Astrocyte (in vitro differentiated cells and primary cell): ENCODE measurements at regions not wholly inside any gene's neighbourhood (a gene's known extent, or its start where the extent isn't known, plus 50 kb on each side); places are given as distances from the start of the nearest gene placed in this dataset.

Experiments used
- DNase-seq: peaks from one replicate; pipeline ENCODE4 v3.0.0-alpha.2; 2010; ENCODE audit warnings: low read depth
- FAIRE-seq: peaks from 2 replicates; lab custom pipeline; 2011; peaks lifted over from hg19 to GRCh38; lab: Jason Lieb, UNC
- H2AFZ ChIP-seq: 2 replicates; pipeline ENCODE4 v1.6.0; 2012; ENCODE audit warnings: low read depth, low read length, inconsistent platforms
- H3K27ac ChIP-seq: 2 replicates; pipeline ENCODE4 v1.5.1; 2011; ENCODE audit warnings: low read depth, low read length, inconsistent platforms
- H3K27me3 ChIP-seq: 2 replicates; pipeline ENCODE4 v1.6.0; 2011; ENCODE audit warnings: low read length, inconsistent platforms; ENCODE audit not compliant: insufficient read depth
- H3K36me3 ChIP-seq: 2 replicates; pipeline ENCODE4 v1.5.1; 2011; ENCODE audit warnings: low read length, inconsistent platforms; ENCODE audit not compliant: insufficient read depth
- H3K4me1 ChIP-seq: 2 replicates; pipeline ENCODE4 v1.5.1; 2011; ENCODE audit warnings: low read length, inconsistent platforms; ENCODE audit not compliant: insufficient read depth
- H3K4me2 ChIP-seq: 2 replicates; pipeline ENCODE4 v1.6.0; 2012; ENCODE audit warnings: low read length, inconsistent platforms
- H3K4me3 ChIP-seq: 2 replicates; pipeline ENCODE4 v1.5.1; 2011; ENCODE audit warnings: low read depth, mild to moderate bottlenecking, low read length, inconsistent platforms; ENCODE audit not compliant: insufficient read depth
- H3K79me2 ChIP-seq: 2 replicates; pipeline ENCODE4 v1.6.0; 2012; ENCODE audit warnings: mild to moderate bottlenecking, low read length, inconsistent platforms; ENCODE audit not compliant: insufficient read depth
- H3K9ac ChIP-seq: 2 replicates; pipeline ENCODE4 v1.6.0; 2012; ENCODE audit warnings: mild to moderate bottlenecking, low read length, inconsistent platforms
- H3K9me3 ChIP-seq: 2 replicates; pipeline ENCODE4 v1.5.1; 2012; ENCODE audit warnings: low read depth, mild to moderate bottlenecking, low read length, inconsistent platforms; ENCODE audit not compliant: insufficient read depth
- H4K20me1 ChIP-seq: 2 replicates; pipeline ENCODE4 v1.6.0; 2012; ENCODE audit warnings: low read length, inconsistent platforms; ENCODE audit not compliant: insufficient read depth
- H3K27ac Mint-ChIP-seq: one replicate; pipeline ENCODE4 v1.8.0; 2021; ENCODE audit warnings: mild to moderate bottlenecking, mixed read lengths; ENCODE audit not compliant: unreplicated experiment
- H3K27me3 Mint-ChIP-seq: one replicate; pipeline ENCODE4 v1.8.0; 2021; ENCODE audit warnings: low read depth, mixed read lengths; ENCODE audit not compliant: unreplicated experiment
- H3K36me3 Mint-ChIP-seq: one replicate; pipeline ENCODE4 v1.8.0; 2021; ENCODE audit warnings: low read depth, mixed read lengths; ENCODE audit not compliant: unreplicated experiment
- H3K4me1 Mint-ChIP-seq: one replicate; pipeline ENCODE4 v1.8.0; 2021; ENCODE audit warnings: low read depth, mixed read lengths; ENCODE audit not compliant: unreplicated experiment
- H3K4me3 Mint-ChIP-seq: one replicate; pipeline ENCODE4 v1.8.0; 2021; ENCODE audit warnings: mild to moderate bottlenecking, moderate library complexity, mixed read lengths; ENCODE audit not compliant: unreplicated experiment
- H3K9me3 Mint-ChIP-seq: one replicate; pipeline ENCODE4 v1.8.0; 2021; ENCODE audit warnings: mild to moderate bottlenecking, mixed read lengths; ENCODE audit not compliant: unreplicated experiment
- EZH2 ChIP-seq: IDR thresholded peaks from 2 replicates; pipeline ENCODE4 v1.6.1; 2012; ENCODE audit warnings: mild to moderate bottlenecking, low read length, inconsistent platforms; ENCODE audit not compliant: insufficient read depth
- TF ChIP-seq, protein P1 (sequence below): IDR thresholded peaks from 2 replicates; pipeline ENCODE4 v1.5.1; 2011; ENCODE audit warnings: low read depth, mild to moderate bottlenecking, inconsistent platforms, low read length, moderate library complexity; ENCODE audit not compliant: insufficient read depth

DNA sequence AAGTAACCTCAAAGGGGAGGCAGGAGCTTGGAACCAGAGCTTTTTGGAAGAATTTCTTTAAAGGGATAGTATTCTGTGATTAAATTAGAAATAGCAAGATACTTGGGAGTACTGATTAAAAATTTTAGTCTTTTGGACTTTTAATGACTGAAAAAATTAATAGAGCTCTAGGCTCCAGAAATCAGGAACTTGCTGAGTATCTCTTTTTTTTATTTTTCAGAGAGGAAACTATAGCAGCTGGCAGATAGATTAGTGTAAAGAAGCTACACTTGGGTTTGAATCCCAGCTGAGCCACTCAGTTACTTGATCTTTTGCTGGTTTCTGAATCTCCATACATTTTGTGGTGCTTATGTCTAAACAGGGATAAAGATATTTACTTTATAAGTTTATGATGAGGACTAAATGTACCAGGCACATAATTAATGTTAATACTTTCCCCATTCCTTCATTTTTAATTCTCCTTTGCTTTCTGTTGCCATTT, 94.2 kb upstream of the TNC start:
- H3K27ac ChIP-seq, result peak overlapping the region; percentile 69

DNA sequence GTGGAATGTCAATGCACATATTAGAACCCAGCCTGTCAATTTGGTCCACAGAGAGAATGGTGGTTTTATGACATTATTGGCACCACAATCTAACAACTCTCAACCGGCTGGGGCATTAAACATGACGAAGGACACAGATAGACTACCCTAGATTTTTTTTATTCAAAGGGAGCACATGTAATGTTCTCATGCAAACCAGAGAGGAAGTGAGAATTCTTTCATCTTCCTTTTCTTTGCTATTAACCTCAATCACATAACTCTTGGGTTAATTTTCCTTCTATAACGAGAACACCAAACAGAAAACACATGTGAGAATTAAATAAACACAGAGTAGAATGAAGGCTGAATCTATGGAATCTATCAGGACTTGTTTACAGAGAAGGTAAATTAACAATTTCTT, 94.9 kb upstream of the TNC start:
- no peak overlapping the region for H3K4me3 ChIP-seq
- peak overlapping the region; percentile 7 for H3K9ac ChIP-seq
- H3K36me3 ChIP-seq, result no peaks in the 10 kb centered on the region
- Mint-ChIP-seq H3K4me3 (no peak overlapping the region), H3K9me3 (no peaks in the 10 kb centered on the region), H3K27ac (peak overlapping the region; percentile 94), H3K27me3 (no peaks in the 10 kb centered on the region), H3K4me1 (peaks cover 63% of the 10 kb centered on the region), H3K36me3 (no peaks in the 10 kb centered on the region)
- H3K27me3 ChIP-seq, result no peaks in the 10 kb centered on the region
- peaks cover 52% of the 10 kb centered on the region for H3K4me1 ChIP-seq
- no peaks in the 10 kb centered on the region for H4K20me1 ChIP-seq
- DNase-seq (no peak), FAIRE-seq (no peak)
- TF ChIP-seq EZH2, result no peak
- TF ChIP-seq, protein P1, sequence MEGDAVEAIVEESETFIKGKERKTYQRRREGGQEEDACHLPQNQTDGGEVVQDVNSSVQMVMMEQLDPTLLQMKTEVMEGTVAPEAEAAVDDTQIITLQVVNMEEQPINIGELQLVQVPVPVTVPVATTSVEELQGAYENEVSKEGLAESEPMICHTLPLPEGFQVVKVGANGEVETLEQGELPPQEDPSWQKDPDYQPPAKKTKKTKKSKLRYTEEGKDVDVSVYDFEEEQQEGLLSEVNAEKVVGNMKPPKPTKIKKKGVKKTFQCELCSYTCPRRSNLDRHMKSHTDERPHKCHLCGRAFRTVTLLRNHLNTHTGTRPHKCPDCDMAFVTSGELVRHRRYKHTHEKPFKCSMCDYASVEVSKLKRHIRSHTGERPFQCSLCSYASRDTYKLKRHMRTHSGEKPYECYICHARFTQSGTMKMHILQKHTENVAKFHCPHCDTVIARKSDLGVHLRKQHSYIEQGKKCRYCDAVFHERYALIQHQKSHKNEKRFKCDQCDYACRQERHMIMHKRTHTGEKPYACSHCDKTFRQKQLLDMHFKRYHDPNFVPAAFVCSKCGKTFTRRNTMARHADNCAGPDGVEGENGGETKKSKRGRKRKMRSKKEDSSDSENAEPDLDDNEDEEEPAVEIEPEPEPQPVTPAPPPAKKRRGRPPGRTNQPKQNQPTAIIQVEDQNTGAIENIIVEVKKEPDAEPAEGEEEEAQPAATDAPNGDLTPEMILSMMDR, result no peak
- H3K9me3 ChIP-seq, result no peaks in the 10 kb centered on the region
- H3K79me2 ChIP-seq, result no peaks in the 10 kb centered on the region
- no peak overlapping the region for H2AFZ ChIP-seq
- H3K27ac ChIP-seq, result peak overlapping the region; percentile 69
- H3K4me2 ChIP-seq, result no peak overlapping the region

More for the DNA sequence above, 94.2 kb upstream of the TNC start:
- peak overlapping the region; percentile 7 for H3K9ac ChIP-seq
- Mint-ChIP-seq H3K27ac (peak overlapping the region; percentile 94), H3K36me3 (no peaks in the 10 kb centered on the region), H3K9me3 (no peaks in the 10 kb centered on the region), H3K27me3 (no peaks in the 10 kb centered on the region), H3K4me3 (no peak overlapping the region), H3K4me1 (peaks cover 68% of the 10 kb centered on the region)
- no peaks in the 10 kb centered on the region for H4K20me1 ChIP-seq
- no peak overlapping the region for H3K4me3 ChIP-seq
- H3K27me3 ChIP-seq, result no peaks in the 10 kb centered on the region
- H3K79me2 ChIP-seq, result no peaks in the 10 kb centered on the region
- peaks cover 56% of the 10 kb centered on the region for H3K4me1 ChIP-seq
- TF ChIP-seq, protein P1, result no peak
- TF ChIP-seq EZH2, result no peak
- no peaks in the 10 kb centered on the region for H3K9me3 ChIP-seq
- H3K36me3 ChIP-seq, result no peaks in the 10 kb centered on the region
- H3K4me2 ChIP-seq, result no peak overlapping the region
- DNase-seq (no peak), FAIRE-seq (no peak)
- no peak overlapping the region for H2AFZ ChIP-seq

DNA sequence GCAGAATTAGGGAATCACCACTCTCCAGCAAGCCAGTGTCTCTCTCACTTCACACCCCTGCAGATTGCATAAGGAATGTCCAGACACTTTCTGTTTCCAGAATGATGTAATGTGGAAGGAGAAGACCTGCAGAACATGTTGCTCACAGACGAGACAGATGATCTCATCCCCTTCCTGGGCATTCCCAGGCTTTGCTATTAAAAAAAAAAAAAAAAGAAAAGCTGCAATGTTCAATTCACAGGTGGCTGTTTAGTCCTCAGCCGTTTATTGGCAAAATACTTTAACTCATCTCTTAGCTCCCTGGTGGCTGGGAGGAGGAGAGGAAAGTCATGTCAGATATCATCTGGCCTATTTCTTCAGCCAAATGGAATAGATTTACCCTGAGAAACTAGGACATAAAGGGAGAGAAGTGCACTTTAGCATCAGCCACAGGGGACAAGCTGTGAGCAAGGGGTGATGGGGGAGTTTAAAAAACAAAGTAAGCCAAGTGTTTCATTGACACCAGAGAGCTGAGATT, 95.9 kb upstream of the TNC start:
- H3K9me3 Mint-ChIP-seq, result no peaks in the 10 kb centered on the region
- FAIRE-seq (peak; percentile 69), DNase-seq (peak; percentile 97)
- peak overlapping the region; percentile 94 for H3K27ac Mint-ChIP-seq
- Histone ChIP-seq H3K4me2 (peak overlapping the region; percentile 38), H3K27me3 (no peaks in the 10 kb centered on the region), H2AFZ (no peak overlapping the region), H3K36me3 (no peaks in the 10 kb centered on the region), H3K27ac (peak overlapping the region; percentile 63), H3K9me3 (no peaks in the 10 kb centered on the region), H3K4me3 (no peak overlapping the region), H3K4me1 (peaks cover 42% of the 10 kb centered on the region), H3K9ac (peak overlapping the region; percentile 63), H3K79me2 (no peaks in the 10 kb centered on the region), H4K20me1 (no peaks in the 10 kb centered on the region)
- TF ChIP-seq, protein P1, result no peak
- TF ChIP-seq EZH2, result no peak
- H3K36me3 Mint-ChIP-seq, result no peaks in the 10 kb centered on the region
- no peak overlapping the region for H3K4me3 Mint-ChIP-seq
- H3K4me1 Mint-ChIP-seq, result peaks cover 54% of the 10 kb centered on the region
- H3K27me3 Mint-ChIP-seq, result no peaks in the 10 kb centered on the region
